Colonic mucosa (tissue), 4 donors: ENCODE measurements at regions not wholly inside any gene's neighbourhood (a gene's known extent, or its start where the extent isn't known, plus 50 kb on each side); places are given as distances from the start of the nearest gene placed in this dataset.

ENCODE experiments used
- DNase-seq: peaks from one replicate; pipeline ENCODE4 v3.0.0-alpha.2; 2020
- H3K27ac ChIP-seq: fragments of 200-600 bp; one replicate; pipeline ENCODE4 v1.8.0; 2021
- H3K27me3 ChIP-seq: fragments of 200-600 bp; one replicate; pipeline ENCODE4 v1.8.0; 2021
- H3K36me3 ChIP-seq: fragments of 200-600 bp; one replicate; pipeline ENCODE4 v1.8.0; 2021
- H3K4me1 ChIP-seq: fragments of 200-600 bp; one replicate; pipeline ENCODE4 v1.8.0; 2021; ENCODE audit warnings: mild to moderate bottlenecking
- H3K4me3 ChIP-seq: fragments of 200-600 bp; one replicate; pipeline ENCODE4 v1.8.0; 2021
- H3K9ac ChIP-seq, 2 donors: one replicate each; pipeline ENCODE4 v1.7.0; 2013; ENCODE audit warnings: control low read depth in 2 of 2, low read depth in 2 of 2, low read length in 2 of 2
- H3K9me3 ChIP-seq: fragments of 200-600 bp; one replicate; pipeline ENCODE4 v1.8.0; 2021
- CTCF ChIP-seq: fragments of 200-600 bp; IDR thresholded peaks from one replicate; pipeline ENCODE4 v1.8.0; 2022; ENCODE audit warnings: antibody characterized with exemption, mild to moderate bottlenecking
- intact Hi-C: fragments of 100-400 bp; cut with DNase I; formaldehyde crosslinking; loops from one replicate; pipeline ENCODE4 v1.14.1; 2022
- donor health status: healthy.
- donor health status: DM: no; HTN: no; CAD: no.
- donor health status: DM: no; HTN: no; CAD: no.

GRCh38 chr3:72618739-72619138 is 229.5 kb downstream of the SHQ1 start:
- Histone ChIP-seq H3K9ac (no peak overlapping the region), H3K4me1 (no peaks in the 10 kb centered on the region), H3K36me3 (no peaks in the 10 kb centered on the region), H3K4me3 (no peak overlapping the region), H3K9me3 (no peaks in the 10 kb centered on the region), H3K27me3 (no peaks in the 10 kb centered on the region), H3K27ac (no peak overlapping the region)
- intact Hi-C loops: no loop called here
- DNase-seq: no peak
- TF ChIP-seq CTCF: no peak

GRCh38 chr3:72617424-72618024 is 230.7 kb downstream of the SHQ1 start:
- no peak overlapping the region for H3K4me3 ChIP-seq
- H3K27me3 ChIP-seq: no peaks in the 10 kb centered on the region
- TF ChIP-seq CTCF: no peak
- H3K9me3 ChIP-seq: no peaks in the 10 kb centered on the region
- no peaks in the 10 kb centered on the region for H3K36me3 ChIP-seq
- no peaks in the 10 kb centered on the region for H3K4me1 ChIP-seq
- DNase-seq: no peak
- H3K27ac ChIP-seq: no peak overlapping the region
- intact Hi-C loops: no loop called here
- no peak overlapping the region for H3K9ac ChIP-seq

GRCh38 chr3:72615776-72616175 is 232.5 kb downstream of the SHQ1 start:
- no peak overlapping the region for H3K4me3 ChIP-seq
- no peaks in the 10 kb centered on the region for H3K4me1 ChIP-seq
- no peak overlapping the region for H3K9ac ChIP-seq
- no peaks in the 10 kb centered on the region for H3K9me3 ChIP-seq
- H3K27ac ChIP-seq: no peak overlapping the region
- no peaks in the 10 kb centered on the region for H3K27me3 ChIP-seq
- intact Hi-C loops: no loop called here
- no peak for TF ChIP-seq CTCF
- no peaks in the 10 kb centered on the region for H3K36me3 ChIP-seq
- no peak for DNase-seq

GRCh38 chr3:72615182-72615581 is 233.1 kb downstream of the SHQ1 start:
- Histone ChIP-seq H3K9me3 (no peaks in the 10 kb centered on the region), H3K27ac (no peak overlapping the region), H3K36me3 (no peaks in the 10 kb centered on the region), H3K9ac (no peak overlapping the region), H3K4me1 (no peaks in the 10 kb centered on the region), H3K27me3 (no peaks in the 10 kb centered on the region), H3K4me3 (no peak overlapping the region)
- TF ChIP-seq CTCF: no peak
- no peak for DNase-seq
- intact Hi-C loops: no loop called here

DNA sequence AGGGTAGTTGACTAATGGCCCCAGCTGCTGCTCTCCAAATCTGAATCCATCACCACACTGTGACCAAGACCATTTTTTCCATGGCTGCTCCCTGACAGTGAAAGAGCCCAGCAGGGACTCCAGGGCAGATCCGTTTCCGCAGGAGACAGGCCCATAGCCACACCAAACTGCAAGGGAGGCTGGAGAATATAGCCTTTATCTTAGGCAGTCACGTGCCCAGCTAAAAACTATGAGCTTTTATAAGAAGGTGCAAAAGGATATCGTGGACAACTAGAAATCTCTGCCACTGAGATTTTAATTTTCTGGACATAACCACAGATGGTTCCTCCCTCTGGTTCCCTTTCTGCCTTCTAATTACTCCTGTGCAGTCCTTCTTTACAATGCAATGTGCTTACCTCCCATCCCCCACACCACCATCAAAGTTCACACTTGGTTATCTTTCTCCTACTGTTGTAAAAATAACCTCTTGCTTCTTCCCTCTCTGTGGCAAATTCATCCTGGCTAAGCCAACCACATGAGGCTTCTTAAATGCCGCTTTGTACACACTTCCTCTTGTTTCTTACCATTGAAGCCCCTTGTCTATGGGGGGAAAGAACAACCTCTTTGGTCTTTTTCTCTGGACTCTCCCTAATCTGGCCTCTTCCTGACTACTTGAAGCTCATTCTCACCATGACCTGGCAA is 233.7 kb downstream of the SHQ1 start:
- H3K9me3 ChIP-seq: no peaks in the 10 kb centered on the region
- DNase-seq: no peak
- H3K36me3 ChIP-seq: no peaks in the 10 kb centered on the region
- TF ChIP-seq CTCF: no peak
- no peak overlapping the region for H3K9ac ChIP-seq
- no peaks in the 10 kb centered on the region for H3K4me1 ChIP-seq
- no peak overlapping the region for H3K4me3 ChIP-seq
- H3K27ac ChIP-seq: no peak overlapping the region
- intact Hi-C loops: no loop called here
- no peaks in the 10 kb centered on the region for H3K27me3 ChIP-seq
